22Rv1 (cell line): ENCODE measurements at regions not wholly inside any gene's neighbourhood (a gene's known extent, or its start where the extent isn't known, plus 50 kb on each side); places are given as distances from the start of the nearest gene placed in this dataset.

Source experiments
- ZFX ChIP-seq: fragments of 450-650 bp; IDR thresholded peaks from 2 replicates; pipeline ENCODE4 v1.6.1; 2017; ENCODE audit warnings: antibody characterized with exemption, borderline replicate concordance
- TF ChIP-seq, protein P1 (sequence below): fragments of 450-650 bp; IDR thresholded peaks from 2 replicates; pipeline ENCODE4 v1.5.1; 2017; ENCODE audit warnings: mild to moderate bottlenecking

DNA sequence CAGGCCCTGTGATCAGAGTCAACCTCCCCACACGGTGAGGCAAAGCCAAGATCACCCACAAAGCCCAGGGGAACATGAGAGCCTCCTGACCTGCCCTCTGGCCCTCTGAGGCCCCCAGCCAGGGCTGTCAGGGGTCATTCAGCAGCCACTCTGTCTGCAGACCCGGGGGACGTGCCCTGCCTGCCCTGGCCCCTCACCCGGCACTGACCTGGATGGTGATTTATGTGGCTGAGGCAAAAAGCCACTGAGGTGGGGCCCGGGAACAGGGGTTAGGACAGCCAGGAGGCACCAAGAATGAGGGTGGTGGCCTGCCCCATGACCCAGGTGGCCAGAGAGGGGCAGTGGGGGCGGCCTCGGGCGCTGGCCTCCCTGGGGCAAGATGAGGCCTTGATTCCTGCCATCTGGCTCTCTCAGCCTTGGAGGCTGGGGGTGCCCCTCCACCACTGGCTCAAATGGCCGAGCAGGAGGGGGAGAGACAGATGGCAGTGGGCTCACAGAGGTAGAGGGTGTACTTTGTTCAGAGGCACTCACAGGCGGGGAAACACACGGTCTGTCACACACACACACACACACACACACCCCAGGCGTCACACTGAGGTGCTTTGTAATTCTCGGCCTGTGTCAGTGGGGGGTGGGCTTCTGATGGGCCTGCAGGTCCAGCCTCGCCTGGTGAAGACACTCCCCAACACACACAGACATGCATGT is 174.0 kb upstream of the GSE1 start:
- TF ChIP-seq, protein P1, sequence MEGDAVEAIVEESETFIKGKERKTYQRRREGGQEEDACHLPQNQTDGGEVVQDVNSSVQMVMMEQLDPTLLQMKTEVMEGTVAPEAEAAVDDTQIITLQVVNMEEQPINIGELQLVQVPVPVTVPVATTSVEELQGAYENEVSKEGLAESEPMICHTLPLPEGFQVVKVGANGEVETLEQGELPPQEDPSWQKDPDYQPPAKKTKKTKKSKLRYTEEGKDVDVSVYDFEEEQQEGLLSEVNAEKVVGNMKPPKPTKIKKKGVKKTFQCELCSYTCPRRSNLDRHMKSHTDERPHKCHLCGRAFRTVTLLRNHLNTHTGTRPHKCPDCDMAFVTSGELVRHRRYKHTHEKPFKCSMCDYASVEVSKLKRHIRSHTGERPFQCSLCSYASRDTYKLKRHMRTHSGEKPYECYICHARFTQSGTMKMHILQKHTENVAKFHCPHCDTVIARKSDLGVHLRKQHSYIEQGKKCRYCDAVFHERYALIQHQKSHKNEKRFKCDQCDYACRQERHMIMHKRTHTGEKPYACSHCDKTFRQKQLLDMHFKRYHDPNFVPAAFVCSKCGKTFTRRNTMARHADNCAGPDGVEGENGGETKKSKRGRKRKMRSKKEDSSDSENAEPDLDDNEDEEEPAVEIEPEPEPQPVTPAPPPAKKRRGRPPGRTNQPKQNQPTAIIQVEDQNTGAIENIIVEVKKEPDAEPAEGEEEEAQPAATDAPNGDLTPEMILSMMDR: no peak
- no peak for TF ChIP-seq ZFX
